ENCODE measurements at regions not wholly inside any gene's neighbourhood (a gene's known extent, or its start where the extent isn't known, plus 50 kb on each side); places are given as distances from the start of the nearest gene placed in this dataset.
"Not testable (repeated sequence)": the region's sequence is repeated elsewhere in the genome, so short reads cannot be mapped to it uniquely, and the experiment has no call there.

DNA sequence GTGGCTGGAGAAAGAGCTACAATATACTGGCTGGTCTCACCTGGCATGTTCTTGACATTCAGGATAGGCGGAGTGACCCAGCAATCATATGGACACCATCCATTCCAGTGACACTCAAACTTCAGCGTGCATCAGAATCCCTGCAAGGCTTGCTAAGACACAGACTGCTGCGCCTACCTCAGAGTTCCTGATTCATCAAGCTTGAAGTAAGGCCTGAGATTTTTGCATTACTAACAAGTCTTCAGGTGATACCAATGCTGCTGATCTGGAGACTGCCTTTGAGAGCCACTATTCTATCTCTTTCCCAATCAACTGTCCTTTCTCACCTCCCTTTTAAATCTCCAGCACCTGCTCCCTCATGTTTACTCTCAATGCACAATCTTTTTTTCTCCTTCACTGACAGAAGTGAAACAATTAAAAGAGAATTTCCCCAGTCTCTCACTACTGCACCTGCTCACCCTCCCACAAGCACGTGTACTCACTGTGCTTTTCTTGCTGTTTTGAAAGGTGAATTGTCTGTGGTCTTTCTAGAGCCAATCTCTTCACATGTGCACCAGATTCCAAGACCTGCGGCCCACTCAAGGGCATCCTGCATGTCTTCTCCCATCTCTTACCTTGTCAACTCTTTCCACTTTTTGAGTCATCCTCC is 519.2 kb downstream of the TTLL7 start:
- not testable (repeated sequence) for H3K36me3 ChIP-seq (ENCODE audit: control insufficient read depth in 2 of 2, insufficient read depth in 2 of 2, low read length in 1 of 2); H3K4me1 ChIP-seq (ENCODE audit: control insufficient read depth in 2 of 2, insufficient read depth in 2 of 2, low read length in 2 of 2); DNase-seq (ENCODE audit: low read depth in 6 of 9, low spot score in 9 of 9); H3K27me3 ChIP-seq (ENCODE audit: control insufficient read depth in 2 of 2, insufficient read depth in 1 of 2, low read length in 1 of 2); H3K4me3 ChIP-seq (ENCODE audit: low read length in 2 of 2); H3K9me3 ChIP-seq (ENCODE audit: control insufficient read depth in 2 of 2, insufficient read depth in 1 of 2, low read length in 1 of 2); H3K27ac ChIP-seq (ENCODE audit: low read depth in 1 of 2, low read length in 1 of 2)
- 95% methylated on average over 4 of the region's 5 CpGs for WGBS

DNA sequence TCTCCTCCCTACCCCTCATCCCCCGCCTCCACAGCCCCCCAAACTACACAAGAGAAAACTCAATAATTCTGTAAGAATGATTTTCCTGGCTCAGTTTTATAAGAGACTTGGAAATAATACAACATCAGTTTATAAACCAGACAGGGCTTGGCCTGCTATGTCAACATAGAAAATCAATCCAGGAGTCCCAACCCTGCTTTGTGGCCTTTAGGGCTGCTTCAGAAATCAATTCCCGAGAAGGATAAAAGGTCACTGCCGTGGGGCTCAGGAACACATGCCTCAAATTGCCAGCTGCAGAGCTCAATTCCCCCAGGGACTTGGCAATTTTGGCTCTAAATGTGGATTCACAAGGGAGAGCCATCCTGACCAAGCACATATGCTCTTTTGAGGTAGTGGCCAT is 520.8 kb downstream of the TTLL7 start:
- not testable (repeated sequence) for H3K27ac ChIP-seq (ENCODE audit: low read depth in 1 of 2, low read length in 1 of 2); H3K36me3 ChIP-seq (ENCODE audit: control insufficient read depth in 2 of 2, insufficient read depth in 2 of 2, low read length in 1 of 2); H3K4me1 ChIP-seq (ENCODE audit: control insufficient read depth in 2 of 2, insufficient read depth in 2 of 2, low read length in 2 of 2); H3K4me3 ChIP-seq (ENCODE audit: low read length in 2 of 2); DNase-seq (ENCODE audit: low read depth in 6 of 9, low spot score in 9 of 9); H3K27me3 ChIP-seq (ENCODE audit: control insufficient read depth in 2 of 2, insufficient read depth in 1 of 2, low read length in 1 of 2); H3K9me3 ChIP-seq (ENCODE audit: control insufficient read depth in 2 of 2, insufficient read depth in 1 of 2, low read length in 1 of 2)
- WGBS, result 93% methylated on average over 3 of the region's 3 CpGs

DNA sequence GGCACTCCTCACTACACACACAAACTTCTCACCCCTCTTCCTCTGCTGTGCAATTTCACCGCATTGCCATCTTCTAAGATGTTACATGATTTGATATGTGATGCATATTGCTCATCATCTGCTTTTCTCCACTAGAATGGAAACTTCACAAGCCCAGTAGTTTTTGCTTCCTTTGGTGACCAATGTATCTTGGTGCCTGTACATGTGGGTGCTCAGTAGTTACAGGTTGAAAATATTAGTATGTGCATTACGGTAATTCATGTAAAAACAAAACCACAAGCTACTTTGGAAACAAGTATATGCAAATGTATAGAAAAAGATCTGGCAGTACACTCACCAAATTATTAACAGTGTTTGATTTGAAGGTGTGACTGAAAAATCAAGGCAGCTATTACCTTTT is 522.4 kb downstream of the TTLL7 start:
- H3K9me3 ChIP-seq (ENCODE audit: control insufficient read depth in 2 of 2, insufficient read depth in 1 of 2, low read length in 1 of 2); H3K36me3 ChIP-seq (ENCODE audit: control insufficient read depth in 2 of 2, insufficient read depth in 2 of 2, low read length in 1 of 2); H3K4me3 ChIP-seq (ENCODE audit: low read length in 2 of 2); H3K27ac ChIP-seq (ENCODE audit: low read depth in 1 of 2, low read length in 1 of 2); H3K4me1 ChIP-seq (ENCODE audit: control insufficient read depth in 2 of 2, insufficient read depth in 2 of 2, low read length in 2 of 2); H3K27me3 ChIP-seq (ENCODE audit: control insufficient read depth in 2 of 2, insufficient read depth in 1 of 2, low read length in 1 of 2); DNase-seq (ENCODE audit: low read depth in 6 of 9, low spot score in 9 of 9): not testable (repeated sequence)
- WGBS, result 93% methylated on average over 2 of the region's 2 CpGs

DNA sequence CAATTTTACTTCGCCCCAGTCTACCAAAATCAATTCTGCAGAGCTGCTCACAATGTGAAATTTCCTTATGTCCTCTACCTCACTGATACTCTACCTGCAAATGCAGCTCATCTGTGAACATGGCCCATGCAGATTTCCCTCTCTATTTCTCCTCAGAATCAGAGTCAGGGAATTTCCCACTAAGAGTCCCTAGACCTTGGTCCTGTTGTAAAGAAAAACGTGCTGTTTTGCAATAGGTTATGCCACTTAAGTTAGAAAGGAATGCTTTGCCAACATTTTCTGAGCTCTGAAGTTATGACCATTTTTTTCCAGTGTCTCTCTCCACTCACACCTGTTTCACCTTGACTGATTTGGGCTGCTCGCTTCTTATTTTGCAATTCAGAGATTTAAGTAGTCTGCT is 524.0 kb downstream of the TTLL7 start:
- not testable (repeated sequence) for H3K27ac ChIP-seq (ENCODE audit: low read depth in 1 of 2, low read length in 1 of 2); H3K4me3 ChIP-seq (ENCODE audit: low read length in 2 of 2); H3K9me3 ChIP-seq (ENCODE audit: control insufficient read depth in 2 of 2, insufficient read depth in 1 of 2, low read length in 1 of 2); H3K27me3 ChIP-seq (ENCODE audit: control insufficient read depth in 2 of 2, insufficient read depth in 1 of 2, low read length in 1 of 2); DNase-seq (ENCODE audit: low read depth in 6 of 9, low spot score in 9 of 9); H3K36me3 ChIP-seq (ENCODE audit: control insufficient read depth in 2 of 2, insufficient read depth in 2 of 2, low read length in 1 of 2); H3K4me1 ChIP-seq (ENCODE audit: control insufficient read depth in 2 of 2, insufficient read depth in 2 of 2, low read length in 2 of 2)
- WGBS, result 86% methylated on average over 3 of the region's 3 CpGs

DNA sequence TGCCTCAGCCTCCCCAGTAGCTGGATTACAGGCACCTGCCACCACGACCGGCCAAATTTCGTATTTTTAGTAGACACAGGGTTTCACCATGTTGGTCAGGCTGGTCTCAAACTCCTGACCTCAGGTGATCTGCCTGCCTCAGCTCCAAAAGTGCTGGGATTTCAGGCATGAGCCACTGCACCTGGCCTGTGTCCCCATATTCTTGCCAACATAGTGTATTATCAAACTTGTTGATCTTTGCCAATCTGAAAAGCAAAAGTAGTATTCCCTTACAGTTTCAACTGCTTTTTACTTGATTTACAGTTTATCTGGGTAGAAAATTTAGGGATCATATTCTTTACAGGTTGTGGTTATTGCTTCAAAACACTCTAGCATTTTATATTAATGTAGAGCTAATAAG is 524.9 kb downstream of the TTLL7 start:
- not testable (repeated sequence) for H3K4me3 ChIP-seq (ENCODE audit: low read length in 2 of 2); DNase-seq (ENCODE audit: low read depth in 6 of 9, low spot score in 9 of 9); H3K27ac ChIP-seq (ENCODE audit: low read depth in 1 of 2, low read length in 1 of 2); H3K27me3 ChIP-seq (ENCODE audit: control insufficient read depth in 2 of 2, insufficient read depth in 1 of 2, low read length in 1 of 2); H3K9me3 ChIP-seq (ENCODE audit: control insufficient read depth in 2 of 2, insufficient read depth in 1 of 2, low read length in 1 of 2); H3K4me1 ChIP-seq (ENCODE audit: control insufficient read depth in 2 of 2, insufficient read depth in 2 of 2, low read length in 2 of 2); H3K36me3 ChIP-seq (ENCODE audit: control insufficient read depth in 2 of 2, insufficient read depth in 2 of 2, low read length in 1 of 2)
- 98% methylated on average over 3 of the region's 3 CpGs for WGBS

DNA sequence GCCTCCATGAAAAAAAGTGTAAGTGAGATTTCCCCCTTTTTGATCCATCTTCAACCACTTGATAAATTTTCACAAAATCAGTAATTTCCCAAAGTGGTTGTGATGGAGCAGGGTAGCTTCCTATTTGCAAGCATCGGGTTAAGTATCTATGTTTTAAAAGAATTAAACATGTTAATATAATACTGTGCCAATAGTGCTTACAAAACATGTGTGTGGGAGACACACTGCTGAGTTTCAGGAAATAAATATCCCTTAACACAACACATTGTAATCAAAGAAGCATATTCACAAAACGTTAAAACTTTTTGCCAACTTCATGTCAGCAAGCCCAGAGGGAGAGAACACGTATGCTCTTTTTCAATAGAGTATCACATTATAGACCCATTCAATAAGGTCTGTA is 526.9 kb downstream of the TTLL7 start:
- H3K4me1 ChIP-seq (ENCODE audit: control insufficient read depth in 2 of 2, insufficient read depth in 2 of 2, low read length in 2 of 2); H3K36me3 ChIP-seq (ENCODE audit: control insufficient read depth in 2 of 2, insufficient read depth in 2 of 2, low read length in 1 of 2); H3K27ac ChIP-seq (ENCODE audit: low read depth in 1 of 2, low read length in 1 of 2); H3K27me3 ChIP-seq (ENCODE audit: control insufficient read depth in 2 of 2, insufficient read depth in 1 of 2, low read length in 1 of 2); H3K4me3 ChIP-seq (ENCODE audit: low read length in 2 of 2); H3K9me3 ChIP-seq (ENCODE audit: control insufficient read depth in 2 of 2, insufficient read depth in 1 of 2, low read length in 1 of 2); DNase-seq (ENCODE audit: low read depth in 6 of 9, low spot score in 9 of 9): not testable (repeated sequence)
- 56% methylated on average over 3 of the region's 3 CpGs for WGBS

DNA sequence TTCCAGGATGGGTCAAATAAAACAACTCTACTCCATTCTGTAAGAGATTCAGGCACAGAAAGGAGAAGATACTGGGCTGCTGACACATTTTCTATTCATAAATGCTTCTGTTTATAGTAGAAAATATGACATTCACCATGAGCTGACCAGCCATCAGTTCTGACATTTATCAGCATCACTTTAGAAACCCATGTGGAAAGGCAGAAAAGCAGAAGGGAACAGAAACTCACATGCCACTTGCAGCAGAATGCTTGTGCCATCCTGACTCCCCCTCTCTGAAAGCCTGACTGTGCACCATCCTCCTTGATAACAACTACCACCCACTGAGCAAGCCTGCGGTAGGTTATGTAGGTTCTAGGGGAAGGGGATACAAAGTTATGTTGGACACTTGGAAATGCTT is 527.7 kb downstream of the TTLL7 start:
- not testable (repeated sequence) for H3K9me3 ChIP-seq (ENCODE audit: control insufficient read depth in 2 of 2, insufficient read depth in 1 of 2, low read length in 1 of 2); H3K36me3 ChIP-seq (ENCODE audit: control insufficient read depth in 2 of 2, insufficient read depth in 2 of 2, low read length in 1 of 2); H3K4me1 ChIP-seq (ENCODE audit: control insufficient read depth in 2 of 2, insufficient read depth in 2 of 2, low read length in 2 of 2); DNase-seq (ENCODE audit: low read depth in 6 of 9, low spot score in 9 of 9); H3K27me3 ChIP-seq (ENCODE audit: control insufficient read depth in 2 of 2, insufficient read depth in 1 of 2, low read length in 1 of 2); H3K27ac ChIP-seq (ENCODE audit: low read depth in 1 of 2, low read length in 1 of 2); H3K4me3 ChIP-seq (ENCODE audit: low read length in 2 of 2)
- 98% methylated on average over 1 of the region's 1 CpG for WGBS

DNA sequence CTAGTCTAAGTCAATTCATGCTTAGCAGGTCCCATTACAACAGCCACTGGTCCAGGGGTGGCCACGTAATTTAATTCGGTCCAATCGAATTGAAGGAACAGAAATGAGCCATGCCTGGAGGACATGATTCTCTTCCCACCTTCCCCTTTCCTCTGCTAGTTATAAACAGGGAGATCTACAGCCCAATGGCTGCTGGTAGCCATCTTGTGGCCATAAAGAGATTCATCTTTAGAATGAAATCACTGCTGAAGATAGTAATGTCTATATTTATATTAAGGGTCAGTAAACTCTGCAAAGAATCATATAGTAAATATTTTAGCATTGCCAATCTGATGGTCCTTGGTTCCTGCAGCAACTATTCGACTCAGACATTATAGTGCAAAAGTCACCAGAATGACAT is 530.6 kb downstream of the TTLL7 start:
- DNase-seq (ENCODE audit: low read depth in 6 of 9, low spot score in 9 of 9), result not testable (repeated sequence)

DNA sequence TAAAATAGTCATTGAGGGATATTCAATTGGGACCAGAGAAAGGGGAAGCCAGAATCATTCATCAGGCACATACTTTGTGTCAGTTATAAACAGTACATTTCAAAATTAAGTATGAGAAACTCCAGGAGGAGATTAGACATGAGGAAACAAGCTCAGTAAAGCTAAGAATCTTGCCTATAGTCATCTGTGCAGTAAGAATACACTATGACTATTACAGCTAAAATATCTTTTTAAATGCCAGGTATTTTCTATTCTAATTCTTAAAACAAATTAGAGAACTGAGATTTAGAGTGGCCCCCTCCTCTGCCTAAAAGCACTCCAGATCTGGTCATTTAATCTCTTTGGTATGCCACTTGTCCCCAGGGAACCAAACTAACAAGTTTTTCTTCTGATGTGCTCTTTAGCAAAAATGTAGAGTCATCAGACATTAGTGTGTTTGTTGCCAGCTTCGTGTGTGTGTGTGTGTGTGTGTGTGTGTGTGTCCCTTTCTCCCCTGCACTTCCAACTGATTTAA is 541.1 kb downstream of the TTLL7 start:
- DNase-seq (ENCODE audit: low read depth in 6 of 9, low spot score in 9 of 9); H3K27ac ChIP-seq (ENCODE audit: low read depth in 1 of 2, low read length in 1 of 2): not testable (repeated sequence)

More for the DNA sequence above, 530.6 kb downstream of the TTLL7 start:
- H3K27ac ChIP-seq (ENCODE audit: low read depth in 1 of 2, low read length in 1 of 2); H3K27me3 ChIP-seq (ENCODE audit: control insufficient read depth in 2 of 2, insufficient read depth in 1 of 2, low read length in 1 of 2); H3K4me3 ChIP-seq (ENCODE audit: low read length in 2 of 2); H3K9me3 ChIP-seq (ENCODE audit: control insufficient read depth in 2 of 2, insufficient read depth in 1 of 2, low read length in 1 of 2); H3K36me3 ChIP-seq (ENCODE audit: control insufficient read depth in 2 of 2, insufficient read depth in 2 of 2, low read length in 1 of 2); H3K4me1 ChIP-seq (ENCODE audit: control insufficient read depth in 2 of 2, insufficient read depth in 2 of 2, low read length in 2 of 2): not testable (repeated sequence)
- WGBS, result 97% methylated on average over 4 of the region's 4 CpGs

DNA sequence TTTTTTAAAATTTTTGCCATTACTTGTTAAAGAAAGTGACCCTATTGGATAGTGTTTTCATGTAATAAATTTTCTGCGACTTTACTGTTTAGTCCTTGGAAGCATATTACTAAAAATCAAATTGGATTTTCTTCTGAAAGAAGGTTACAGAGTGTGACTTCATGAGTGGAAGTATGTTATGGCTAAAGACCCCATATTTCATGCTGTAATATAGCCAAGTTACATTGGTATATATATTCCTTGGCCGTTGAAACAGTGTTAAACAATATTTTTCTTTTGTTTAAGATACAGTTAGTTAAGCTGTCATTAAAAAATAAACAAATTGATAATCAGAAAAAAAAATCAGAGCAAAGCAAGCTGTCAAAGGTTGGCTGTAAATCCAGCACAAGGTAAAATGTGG is 541.7 kb downstream of the TTLL7 start:
- not testable (repeated sequence) for H3K4me3 ChIP-seq (ENCODE audit: low read length in 2 of 2); H3K27me3 ChIP-seq (ENCODE audit: control insufficient read depth in 2 of 2, insufficient read depth in 1 of 2, low read length in 1 of 2); H3K27ac ChIP-seq (ENCODE audit: low read depth in 1 of 2, low read length in 1 of 2); H3K9me3 ChIP-seq (ENCODE audit: control insufficient read depth in 2 of 2, insufficient read depth in 1 of 2, low read length in 1 of 2); H3K4me1 ChIP-seq (ENCODE audit: control insufficient read depth in 2 of 2, insufficient read depth in 2 of 2, low read length in 2 of 2); DNase-seq (ENCODE audit: low read depth in 6 of 9, low spot score in 9 of 9); H3K36me3 ChIP-seq (ENCODE audit: control insufficient read depth in 2 of 2, insufficient read depth in 2 of 2, low read length in 1 of 2)
- WGBS, result 95% methylated on average over 2 of the region's 2 CpGs

More for the DNA sequence above, 541.1 kb downstream of the TTLL7 start:
- not testable (repeated sequence) for H3K9me3 ChIP-seq (ENCODE audit: control insufficient read depth in 2 of 2, insufficient read depth in 1 of 2, low read length in 1 of 2); H3K4me1 ChIP-seq (ENCODE audit: control insufficient read depth in 2 of 2, insufficient read depth in 2 of 2, low read length in 2 of 2); H3K4me3 ChIP-seq (ENCODE audit: low read length in 2 of 2); H3K36me3 ChIP-seq (ENCODE audit: control insufficient read depth in 2 of 2, insufficient read depth in 2 of 2, low read length in 1 of 2); H3K27me3 ChIP-seq (ENCODE audit: control insufficient read depth in 2 of 2, insufficient read depth in 1 of 2, low read length in 1 of 2)
- WGBS, result 91% methylated on average over 1 of the region's 1 CpG
